GM12878 (cell line): ENCODE measurements at regions not wholly inside any gene's neighbourhood (a gene's known extent, or its start where the extent isn't known, plus 50 kb on each side); places are given as distances from the start of the nearest gene placed in this dataset.

Experiments
- ATAC-seq: fragments of 200-7000 bp; cut with Tn5 transposase; 3 replicates; pipeline ENCODE4 v1.9.1; 2020; ENCODE audit warnings: mild to moderate bottlenecking, moderate library complexity
- BruUV-seq: library from RNA; stranded (reverse); fragments of 400-500 nt; replicated peaks from 2 replicates; lab custom pipeline; 2021; lab: Mats Ljungman, UMichigan
- CTCF ChIA-PET: fragments of 300-600 bp; sonication (Branson Sonifier 250); formaldehyde crosslinking; extraction: SDS; loops from one replicate; lab custom pipeline; 2021; ENCODE audit warnings: inconsistent platforms; lab: Yijun Ruan, JAX
- POLR2A ChIA-PET: fragments of 350-600 bp; formaldehyde crosslinking; extraction: SDS; loops from one replicate; lab custom pipeline; 2021; ENCODE audit warnings: inconsistent platforms; lab: Charles Lee
- RAD21 ChIA-PET: fragments of 300-600 bp; sonication (Branson Sonifier 250); formaldehyde crosslinking; loops from one replicate; lab custom pipeline; 2023; ENCODE audit warnings: antibody characterized with exemption; ENCODE audit not compliant: unreplicated experiment; lab: Charles Lee
- SMC1A ChIA-PET: fragments of 300-600 bp; sonication (Branson Sonifier 250); formaldehyde crosslinking; loops from one replicate; lab custom pipeline; 2023; ENCODE audit not compliant: unreplicated experiment, uncharacterized antibody; lab: Charles Lee
- DNase-seq: peaks from one replicate; pipeline ENCODE4 v3.0.0-alpha.2; 2011; ENCODE audit warnings: low read depth, low spot score
- FAIRE-seq: peaks from 3 replicates; lab custom pipeline; 2011; peaks lifted over from hg19 to GRCh38; lab: Jason Lieb, UNC
- H2AFZ ChIP-seq: 2 replicates; pipeline ENCODE4 v1.6.0; 2011; ENCODE audit warnings: low read depth, low read length, control low read depth; ENCODE audit not compliant: control insufficient read depth
- H3K27ac ChIP-seq: 2 replicates; pipeline ENCODE4 v1.5.1; 2011; ENCODE audit warnings: control low read depth; ENCODE audit not compliant: control insufficient read depth, insufficient read depth
- H3K27me3 ChIP-seq, 2 experiments: replicated peaks in 1 of 2; 2 replicates each; pipeline versions ENCODE4 v1.6.0 to v1.6.1; 2011; ENCODE audit warnings: low read length in 1 of 2; ENCODE audit not compliant: control insufficient read depth in 2 of 2, insufficient read depth in 2 of 2
- H3K36me3 ChIP-seq, 2 experiments: 2 replicates each; pipeline ENCODE4 v1.5.1; 2011; ENCODE audit warnings: low read length in 1 of 2; ENCODE audit not compliant: control insufficient read depth in 2 of 2, insufficient read depth in 2 of 2
- H3K4me1 ChIP-seq: 2 replicates; pipeline ENCODE4 v1.6.1; 2011; ENCODE audit warnings: mild to moderate bottlenecking, low read length, moderate library complexity, mixed read lengths; ENCODE audit not compliant: control insufficient read depth, insufficient read depth
- H3K4me2 ChIP-seq: 2 replicates; pipeline ENCODE4 v1.6.0; 2011; ENCODE audit warnings: control low read depth; ENCODE audit not compliant: control insufficient read depth, insufficient read depth
- H3K4me3 ChIP-seq: fragments of 200-600 bp; sonication (generic); 2 replicates; pipeline ENCODE4 v1.5.1; 2016
- H3K79me2 ChIP-seq: 2 replicates; pipeline ENCODE4 v1.6.0; 2011; ENCODE audit warnings: low read length; ENCODE audit not compliant: control insufficient read depth, insufficient read depth
- H3K9ac ChIP-seq: 2 replicates; pipeline ENCODE4 v1.8.0; 2011; ENCODE audit warnings: low read length, control low read depth, mixed read lengths; ENCODE audit not compliant: control insufficient read depth, insufficient read depth
- H3K9me3 ChIP-seq: replicated peaks from 3 replicates; pipeline ENCODE4 v1.5.1; 2011; ENCODE audit warnings: mild to moderate bottlenecking, low read length; ENCODE audit not compliant: control insufficient read depth, insufficient read depth
- H4K20me1 ChIP-seq: 2 replicates; pipeline ENCODE4 v1.6.0; 2011; ENCODE audit not compliant: control insufficient read depth, insufficient read depth
- CBFB ChIP-seq: IDR thresholded peaks from 2 replicates; pipeline ENCODE4 v1.6.1; 2016; ENCODE audit warnings: antibody characterized with exemption, low read depth
- CBX3 ChIP-seq: fragments of 200-600 bp; sonication (generic); IDR thresholded peaks from 2 replicates; pipeline ENCODE4 v1.6.1; 2016; ENCODE audit warnings: low read depth, borderline replicate concordance
- CEBPB ChIP-seq, 2 experiments: fragments of 150-350 bp in 1 of 2; IDR thresholded peaks; 2 replicates each; pipeline ENCODE4 v1.6.1; 2012 to 2014; ENCODE audit warnings: low read depth in 2 of 2, low read length in 2 of 2, borderline replicate concordance in 1 of 2, inconsistent platforms in 1 of 2
- HDAC2 ChIP-seq: fragments of 200-600 bp; sonication (generic); IDR thresholded peaks from 2 replicates; pipeline ENCODE4 v1.6.1; 2017
- NFYB ChIP-seq: IDR thresholded peaks from 2 replicates; pipeline ENCODE4 v1.6.1; 2011; ENCODE audit warnings: low read depth, mild to moderate bottlenecking, low read length, improper control_type of control experiment, moderate library complexity; ENCODE audit not compliant: insufficient read depth
- RAD51 ChIP-seq: fragments of 450-650 bp; IDR thresholded peaks from 2 replicates; pipeline ENCODE4 v1.6.1; 2016; ENCODE audit warnings: moderate library complexity, mild to moderate bottlenecking, inconsistent platforms
- TCF12 ChIP-seq: IDR thresholded peaks from 2 replicates; pipeline ENCODE4 v1.6.1; 2011; ENCODE audit warnings: low read depth, mild to moderate bottlenecking, low read length
- WGBS: methylation state at CpG from one replicate; pipeline ENCODE4 v1.1.6; 2016; ENCODE audit warnings: low lambda C conversion rate; ENCODE audit not compliant: insufficient replicate concordance, insufficient coverage; ENCODE audit errors: missing lambda C conversion rate; 5-methylcytosine and 5-hydroxymethylcytosine counted together
- in situ Hi-C: fragments of 300-500 bp; cut with MboI; formaldehyde crosslinking; loops from 9 replicates; pipeline ENCODE4 v1.14.3; 2018; ENCODE audit warnings: mixed read lengths
- intact Hi-C: fragments of 100-400 bp; cut with micrococcal nuclease; formaldehyde crosslinking; loops from one replicate; pipeline ENCODE4 v1.14.2; 2022; ENCODE audit not compliant: unreplicated experiment
- TF ChIP-seq, protein P1 (sequence below): fragments of 450-650 bp; IDR thresholded peaks from 2 replicates; pipeline ENCODE4 v1.6.1; 2017; ENCODE audit warnings: mild to moderate bottlenecking, low read depth, inconsistent platforms; ENCODE audit not compliant: poor library complexity, severe bottlenecking
- TF ChIP-seq, protein P2 (sequence below): fragments of 450-650 bp; IDR thresholded peaks from 2 replicates; pipeline ENCODE4 v1.6.1; 2014; ENCODE audit warnings: mild to moderate bottlenecking
- TF ChIP-seq, protein P3 (sequence below): fragments of 450-650 bp; IDR thresholded peaks from 2 replicates; pipeline ENCODE4 v1.6.1; 2017; ENCODE audit warnings: mild to moderate bottlenecking, moderate library complexity
- TF ChIP-seq, protein P4 (sequence below): fragments of 150-350 bp; IDR thresholded peaks from 2 replicates; pipeline ENCODE4 v1.6.1; 2014; ENCODE audit warnings: mild to moderate bottlenecking, low read depth, low read length
- TF ChIP-seq, protein P5 (sequence below): fragments of 450-650 bp; IDR thresholded peaks from 2 replicates; pipeline ENCODE4 v1.6.1; 2018; ENCODE audit warnings: mild to moderate bottlenecking, low read depth, moderate library complexity; ENCODE audit not compliant: partially characterized antibody

DNA sequence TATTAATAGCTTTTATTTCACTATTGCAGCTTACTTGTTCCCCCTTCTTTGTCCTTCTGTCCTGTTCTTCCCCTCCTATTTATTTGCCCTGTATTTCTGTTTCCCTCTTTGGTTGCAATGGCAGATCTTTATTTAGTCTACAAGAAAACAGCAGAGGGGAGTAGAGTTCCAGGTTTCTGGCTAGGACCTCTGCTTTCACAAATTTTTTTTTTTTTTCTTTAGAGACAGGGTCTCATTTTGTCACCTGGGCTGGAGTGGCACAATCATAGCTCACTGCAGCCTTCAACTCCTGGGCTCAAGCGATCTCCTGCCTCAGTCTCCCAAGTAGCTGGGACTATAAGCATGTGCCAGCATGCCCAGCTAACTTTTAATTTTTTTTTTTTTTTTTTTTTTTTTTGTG, 188.1 kb upstream of the SPRED2 start:
- no peak for ATAC-seq
- RAD21 ChIA-PET, result interaction anchor here (0.6 kb wide), 2 partner anchors 11 to 703 kb away, joined by 3 to 4 read pairs; no protein-coding TSS in a partner anchor
- H3K4me2 ChIP-seq, result no peak overlapping the region
- H3K79me2 ChIP-seq, result no peaks in the 10 kb centered on the region
- no peak for DNase-seq
- H3K4me1 ChIP-seq, result peaks cover 4% of the 10 kb centered on the region; the same call in 1 of the 2 replicates
- SMC1A ChIA-PET, result no interaction called here
- H2AFZ ChIP-seq, result no peak overlapping the region
- WGBS, result 40% methylated on average over 1 of the region's 1 CpG
- no peak overlapping the region for H3K27ac ChIP-seq
- in situ Hi-C loops, result no loop called here
- H3K9ac ChIP-seq, result no peak overlapping the region
- POLR2A ChIA-PET, result interaction anchor here (0.6 kb wide), 2 partner anchors 1036 to 1782 kb away, joined by 3 to 4 read pairs; no protein-coding TSS in a partner anchor
- H3K27me3 ChIP-seq, result no peaks in the 10 kb centered on the region
- H3K4me3 ChIP-seq, result no peak overlapping the region
- CTCF ChIA-PET, result interaction anchor here (0.6 to 1.0 kb wide), 2 partner anchors 20 to 1957 kb away, joined by 3 to 4 read pairs; no protein-coding TSS in a partner anchor
- intact Hi-C loops, result no loop called here
- no TSS peak for BruUV-seq
- FAIRE-seq, result no peak
- H3K36me3 ChIP-seq, result no peaks in the 10 kb centered on the region
- H4K20me1 ChIP-seq, result no peaks in the 10 kb centered on the region
- H3K9me3 ChIP-seq, result no peaks in the 10 kb centered on the region; the same call in 2 of the 3 replicates
- TF ChIP-seq CBFB, result no peak
- TF ChIP-seq TCF12, result no peak
- TF ChIP-seq, protein P1, sequence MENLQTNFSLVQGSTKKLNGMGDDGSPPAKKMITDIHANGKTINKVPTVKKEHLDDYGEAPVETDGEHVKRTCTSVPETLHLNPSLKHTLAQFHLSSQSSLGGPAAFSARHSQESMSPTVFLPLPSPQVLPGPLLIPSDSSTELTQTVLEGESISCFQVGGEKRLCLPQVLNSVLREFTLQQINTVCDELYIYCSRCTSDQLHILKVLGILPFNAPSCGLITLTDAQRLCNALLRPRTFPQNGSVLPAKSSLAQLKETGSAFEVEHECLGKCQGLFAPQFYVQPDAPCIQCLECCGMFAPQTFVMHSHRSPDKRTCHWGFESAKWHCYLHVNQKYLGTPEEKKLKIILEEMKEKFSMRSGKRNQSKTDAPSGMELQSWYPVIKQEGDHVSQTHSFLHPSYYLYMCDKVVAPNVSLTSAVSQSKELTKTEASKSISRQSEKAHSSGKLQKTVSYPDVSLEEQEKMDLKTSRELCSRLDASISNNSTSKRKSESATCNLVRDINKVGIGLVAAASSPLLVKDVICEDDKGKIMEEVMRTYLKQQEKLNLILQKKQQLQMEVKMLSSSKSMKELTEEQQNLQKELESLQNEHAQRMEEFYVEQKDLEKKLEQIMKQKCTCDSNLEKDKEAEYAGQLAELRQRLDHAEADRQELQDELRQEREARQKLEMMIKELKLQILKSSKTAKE, result no peak
- TF ChIP-seq RAD51, result no peak
- TF ChIP-seq CEBPB (IDR thresholded peaks at IDR 0.05; ENCODE audit: borderline replicate concordance in 1 of 2, low read depth in 2 of 2, low read length in 2 of 2), result no peak
- TF ChIP-seq, protein P2, sequence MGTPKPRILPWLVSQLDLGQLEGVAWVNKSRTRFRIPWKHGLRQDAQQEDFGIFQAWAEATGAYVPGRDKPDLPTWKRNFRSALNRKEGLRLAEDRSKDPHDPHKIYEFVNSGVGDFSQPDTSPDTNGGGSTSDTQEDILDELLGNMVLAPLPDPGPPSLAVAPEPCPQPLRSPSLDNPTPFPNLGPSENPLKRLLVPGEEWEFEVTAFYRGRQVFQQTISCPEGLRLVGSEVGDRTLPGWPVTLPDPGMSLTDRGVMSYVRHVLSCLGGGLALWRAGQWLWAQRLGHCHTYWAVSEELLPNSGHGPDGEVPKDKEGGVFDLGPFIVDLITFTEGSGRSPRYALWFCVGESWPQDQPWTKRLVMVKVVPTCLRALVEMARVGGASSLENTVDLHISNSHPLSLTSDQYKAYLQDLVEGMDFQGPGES, result no peak
- TF ChIP-seq CBX3, result no peak
- TF ChIP-seq HDAC2, result no peak
- TF ChIP-seq, protein P3, sequence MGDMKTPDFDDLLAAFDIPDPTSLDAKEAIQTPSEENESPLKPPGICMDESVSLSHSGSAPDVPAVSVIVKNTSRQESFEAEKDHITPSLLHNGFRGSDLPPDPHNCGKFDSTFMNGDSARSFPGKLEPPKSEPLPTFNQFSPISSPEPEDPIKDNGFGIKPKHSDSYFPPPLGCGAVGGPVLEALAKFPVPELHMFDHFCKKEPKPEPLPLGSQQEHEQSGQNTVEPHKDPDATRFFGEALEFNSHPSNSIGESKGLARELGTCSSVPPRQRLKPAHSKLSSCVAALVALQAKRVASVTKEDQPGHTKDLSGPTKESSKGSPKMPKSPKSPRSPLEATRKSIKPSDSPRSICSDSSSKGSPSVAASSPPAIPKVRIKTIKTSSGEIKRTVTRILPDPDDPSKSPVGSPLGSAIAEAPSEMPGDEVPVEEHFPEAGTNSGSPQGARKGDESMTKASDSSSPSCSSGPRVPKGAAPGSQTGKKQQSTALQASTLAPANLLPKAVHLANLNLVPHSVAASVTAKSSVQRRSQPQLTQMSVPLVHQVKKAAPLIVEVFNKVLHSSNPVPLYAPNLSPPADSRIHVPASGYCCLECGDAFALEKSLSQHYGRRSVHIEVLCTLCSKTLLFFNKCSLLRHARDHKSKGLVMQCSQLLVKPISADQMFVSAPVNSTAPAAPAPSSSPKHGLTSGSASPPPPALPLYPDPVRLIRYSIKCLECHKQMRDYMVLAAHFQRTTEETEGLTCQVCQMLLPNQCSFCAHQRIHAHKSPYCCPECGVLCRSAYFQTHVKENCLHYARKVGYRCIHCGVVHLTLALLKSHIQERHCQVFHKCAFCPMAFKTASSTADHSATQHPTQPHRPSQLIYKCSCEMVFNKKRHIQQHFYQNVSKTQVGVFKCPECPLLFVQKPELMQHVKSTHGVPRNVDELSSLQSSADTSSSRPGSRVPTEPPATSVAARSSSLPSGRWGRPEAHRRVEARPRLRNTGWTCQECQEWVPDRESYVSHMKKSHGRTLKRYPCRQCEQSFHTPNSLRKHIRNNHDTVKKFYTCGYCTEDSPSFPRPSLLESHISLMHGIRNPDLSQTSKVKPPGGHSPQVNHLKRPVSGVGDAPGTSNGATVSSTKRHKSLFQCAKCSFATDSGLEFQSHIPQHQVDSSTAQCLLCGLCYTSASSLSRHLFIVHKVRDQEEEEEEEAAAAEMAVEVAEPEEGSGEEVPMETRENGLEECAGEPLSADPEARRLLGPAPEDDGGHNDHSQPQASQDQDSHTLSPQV, result no peak
- TF ChIP-seq, protein P4, sequence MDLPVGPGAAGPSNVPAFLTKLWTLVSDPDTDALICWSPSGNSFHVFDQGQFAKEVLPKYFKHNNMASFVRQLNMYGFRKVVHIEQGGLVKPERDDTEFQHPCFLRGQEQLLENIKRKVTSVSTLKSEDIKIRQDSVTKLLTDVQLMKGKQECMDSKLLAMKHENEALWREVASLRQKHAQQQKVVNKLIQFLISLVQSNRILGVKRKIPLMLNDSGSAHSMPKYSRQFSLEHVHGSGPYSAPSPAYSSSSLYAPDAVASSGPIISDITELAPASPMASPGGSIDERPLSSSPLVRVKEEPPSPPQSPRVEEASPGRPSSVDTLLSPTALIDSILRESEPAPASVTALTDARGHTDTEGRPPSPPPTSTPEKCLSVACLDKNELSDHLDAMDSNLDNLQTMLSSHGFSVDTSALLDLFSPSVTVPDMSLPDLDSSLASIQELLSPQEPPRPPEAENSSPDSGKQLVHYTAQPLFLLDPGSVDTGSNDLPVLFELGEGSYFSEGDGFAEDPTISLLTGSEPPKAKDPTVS, result no peak
- TF ChIP-seq, protein P5, sequence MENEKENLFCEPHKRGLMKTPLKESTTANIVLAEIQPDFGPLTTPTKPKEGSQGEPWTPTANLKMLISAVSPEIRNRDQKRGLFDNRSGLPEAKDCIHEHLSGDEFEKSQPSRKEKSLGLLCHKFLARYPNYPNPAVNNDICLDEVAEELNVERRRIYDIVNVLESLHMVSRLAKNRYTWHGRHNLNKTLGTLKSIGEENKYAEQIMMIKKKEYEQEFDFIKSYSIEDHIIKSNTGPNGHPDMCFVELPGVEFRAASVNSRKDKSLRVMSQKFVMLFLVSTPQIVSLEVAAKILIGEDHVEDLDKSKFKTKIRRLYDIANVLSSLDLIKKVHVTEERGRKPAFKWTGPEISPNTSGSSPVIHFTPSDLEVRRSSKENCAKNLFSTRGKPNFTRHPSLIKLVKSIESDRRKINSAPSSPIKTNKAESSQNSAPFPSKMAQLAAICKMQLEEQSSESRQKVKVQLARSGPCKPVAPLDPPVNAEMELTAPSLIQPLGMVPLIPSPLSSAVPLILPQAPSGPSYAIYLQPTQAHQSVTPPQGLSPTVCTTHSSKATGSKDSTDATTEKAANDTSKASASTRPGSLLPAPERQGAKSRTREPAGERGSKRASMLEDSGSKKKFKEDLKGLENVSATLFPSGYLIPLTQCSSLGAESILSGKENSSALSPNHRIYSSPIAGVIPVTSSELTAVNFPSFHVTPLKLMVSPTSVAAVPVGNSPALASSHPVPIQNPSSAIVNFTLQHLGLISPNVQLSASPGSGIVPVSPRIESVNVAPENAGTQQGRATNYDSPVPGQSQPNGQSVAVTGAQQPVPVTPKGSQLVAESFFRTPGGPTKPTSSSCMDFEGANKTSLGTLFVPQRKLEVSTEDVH, result no peak
- TF ChIP-seq NFYB, result no peak
